Suprapubic skin (tissue), 4 donors: ENCODE measurements at regions not wholly inside any gene's neighbourhood (a gene's known extent, or its start where the extent isn't known, plus 50 kb on each side); places are given as distances from the start of the nearest gene placed in this dataset.

ENCODE experiments used
- CTCF ChIP-seq, 2 donors: fragments of 200-600 bp in 1 of 2; fragments of 450-650 bp in 1 of 2; sonication (generic) in 1 of 2; IDR thresholded peaks; one replicate each; pipeline ENCODE4 v1.5.1; 2016 to 2019; ENCODE audit warnings: antibody characterized with exemption in 2 of 2, mild to moderate bottlenecking in 1 of 2, moderate library complexity in 1 of 2
- POLR2A ChIP-seq, 2 donors: fragments of 450-650 bp; IDR thresholded peaks; one replicate each; pipeline ENCODE4 v1.6.1; 2017; ENCODE audit warnings: antibody characterized with exemption in 2 of 2, mild to moderate bottlenecking in 2 of 2, moderate library complexity in 2 of 2
- POLR2AphosphoS5 ChIP-seq, 3 donors: sonication (generic); formaldehyde crosslinking; IDR thresholded peaks; one replicate each; pipeline ENCODE4 v1.6.1; 2017; ENCODE audit warnings: antibody characterized with exemption in 3 of 3

- TF ChIP-seq CTCF (IDR thresholded peaks at IDR 0.05) (no peak), POLR2A (IDR thresholded peaks at IDR 0.05) (no peak), POLR2AphosphoS5 (IDR thresholded peaks at IDR 0.05) (no peak)
Measured at GRCh38 chr12:90611891-90612290, 343.1 kb downstream of the CCER1 start.
